A549 (cell line): ENCODE measurements at regions not wholly inside any gene's neighbourhood (a gene's known extent, or its start where the extent isn't known, plus 50 kb on each side); places are given as distances from the start of the nearest gene placed in this dataset.

Experiments used
- ATAC-seq, 2 experiments: fragments of 200-7000 bp in 1 of 2; fragments of >200 bp in 1 of 2; cut with Nextera tagmentation in 1 of 2; cut with Tn5 transposase in 1 of 2; 3 replicates each; pipeline versions ENCODE4 v1.8.0 to v1.9.1; 2018 to 2020; ENCODE audit warnings: mild to moderate bottlenecking in 1 of 2, moderate library complexity in 1 of 2
- CTCF ChIA-PET: fragments of 300-600 bp; sonication (Branson Sonifier 250); formaldehyde crosslinking; extraction: SDS; loops from one replicate; lab custom pipeline; 2021; ENCODE audit warnings: antibody characterized with exemption, inconsistent platforms; lab: Yijun Ruan, JAX
- POLR2A ChIA-PET: fragments of 350-600 bp; formaldehyde crosslinking; extraction: SDS; loops from one replicate; lab custom pipeline; 2021; ENCODE audit warnings: antibody characterized with exemption, inconsistent platforms; lab: Yijun Ruan, JAX
- DNase-seq, 2 experiments: peaks; one replicate each; pipeline versions ENCODE4 v3.0.0 to v3.0.0-alpha.2; 2011 to 2016; ENCODE audit warnings: low read depth in 1 of 2, low spot score in 1 of 2
- FAIRE-seq: peaks from 2 replicates; lab custom pipeline; 2011; peaks lifted over from hg19 to GRCh38; lab: Jason Lieb, UNC
- H3K27ac ChIP-seq, 2 experiments: fragments of >200 bp; sonication (Bioruptor Twin); formaldehyde crosslinking; 3 replicates each; pipeline ENCODE4 v1.5.1; 2016 to 2017
- H3K4me1 ChIP-seq: fragments of >200 bp; sonication (Bioruptor Twin); formaldehyde crosslinking; 3 replicates; pipeline ENCODE4 v1.6.1; 2016
- H3K4me2 ChIP-seq: fragments of >200 bp; sonication (Bioruptor Twin); formaldehyde crosslinking; 3 replicates; pipeline ENCODE4 v1.6.1; 2016
- H3K4me3 ChIP-seq: fragments of >200 bp; sonication (Bioruptor Twin); formaldehyde crosslinking; 3 replicates; pipeline ENCODE4 v1.5.1; 2016
- H3K9me3 ChIP-seq: fragments of >200 bp; sonication (Bioruptor Twin); formaldehyde crosslinking; 3 replicates; pipeline ENCODE4 v1.6.1; 2016
- ATOH8 ChIP-seq: fragments of 250-450 bp; sonication (Bioruptor Pico); IDR thresholded peaks from 2 replicates; pipeline ENCODE4 v1.5.0; 2020; ENCODE audit warnings: low read depth, mild to moderate bottlenecking, moderate library complexity
- CBX2 ChIP-seq: fragments of 200-600 bp; sonication (generic); IDR thresholded peaks from 2 replicates; pipeline ENCODE4 v1.6.1; 2016; ENCODE audit warnings: low read depth, mild to moderate bottlenecking, borderline replicate concordance
- CBX8 ChIP-seq: fragments of 200-600 bp; sonication (generic); IDR thresholded peaks from 2 replicates; pipeline ENCODE4 v1.6.1; 2016
- CEBPB ChIP-seq, 2 experiments: fragments of >200 bp in 1 of 2; sonication (Bioruptor Twin) in 1 of 2; formaldehyde crosslinking in 1 of 2; IDR thresholded peaks; 2 replicates each; pipeline ENCODE4 v1.6.1; 2012 to 2016
- CTCF ChIP-seq: fragments of >200 bp; sonication (Bioruptor Twin); formaldehyde crosslinking; IDR thresholded peaks from 3 replicates; pipeline ENCODE4 v1.5.1; 2016
- ESRRA ChIP-seq: fragments of 150-350 bp; IDR thresholded peaks from 2 replicates; pipeline ENCODE4 v1.6.1; 2014; ENCODE audit warnings: mild to moderate bottlenecking, low read length, borderline replicate concordance
- FOSB ChIP-seq: fragments of 250-450 bp; sonication (Bioruptor Pico); IDR thresholded peaks from 2 replicates; pipeline ENCODE4 v1.5.0; 2020; ENCODE audit warnings: mild to moderate bottlenecking, moderate library complexity
- FOSL2 ChIP-seq, 2 experiments: fragments of 450-650 bp in 1 of 2; fragments of >200 bp in 1 of 2; sonication (Bioruptor Twin) in 1 of 2; formaldehyde crosslinking; IDR thresholded peaks; 2 replicates each; pipeline versions ENCODE4 v1.5.0 to v1.6.1; 2016 to 2020; ENCODE audit warnings: mild to moderate bottlenecking in 1 of 2, moderate library complexity in 1 of 2
- GATA3 ChIP-seq: IDR thresholded peaks from 2 replicates; pipeline ENCODE4 v1.6.1; 2012; ENCODE audit warnings: borderline replicate concordance
- HES2 ChIP-seq: fragments of >200 bp; sonication (Bioruptor Twin); formaldehyde crosslinking; IDR thresholded peaks from 2 replicates; pipeline ENCODE4 v1.6.1; 2016
- HMGXB4 ChIP-seq: fragments of 250-450 bp; sonication (Bioruptor Pico); IDR thresholded peaks from 2 replicates; pipeline ENCODE4 v1.5.0; 2021; ENCODE audit warnings: mild to moderate bottlenecking, moderate library complexity, borderline replicate concordance
- HOXB13 ChIP-seq: fragments of 250-450 bp; sonication (Bioruptor Pico); IDR thresholded peaks from 2 replicates; pipeline ENCODE4 v1.5.0; 2020; ENCODE audit warnings: low read depth, mild to moderate bottlenecking, moderate library complexity
- JUN ChIP-seq, 2 experiments: fragments of >200 bp; sonication (Bioruptor Twin); formaldehyde crosslinking; IDR thresholded peaks; 2 replicates in 1 of 2; 3 replicates in 1 of 2; pipeline ENCODE4 v1.6.1; 2016 to 2017
- KDM5A ChIP-seq: fragments of 200-600 bp; sonication (generic); IDR thresholded peaks from 2 replicates; pipeline ENCODE4 v1.6.1; 2016; ENCODE audit warnings: antibody characterized with exemption, mild to moderate bottlenecking
- MAZ ChIP-seq: fragments of 150-350 bp; IDR thresholded peaks from 2 replicates; pipeline ENCODE4 v1.6.1; 2014; ENCODE audit warnings: antibody characterized with exemption, low read depth, low read length, borderline replicate concordance
- NR3C1 ChIP-seq: fragments of >200 bp; sonication (Bioruptor Twin); formaldehyde crosslinking; IDR thresholded peaks from 3 replicates; pipeline ENCODE4 v1.6.1; 2017
- PHF8 ChIP-seq: fragments of 200-600 bp; sonication (generic); IDR thresholded peaks from 2 replicates; pipeline ENCODE4 v1.6.1; 2016; ENCODE audit warnings: low read depth, mild to moderate bottlenecking, antibody characterized with exemption, moderate library complexity, borderline replicate concordance
- POLR2AphosphoS2 ChIP-seq: conservative IDR thresholded peaks from 2 replicates; pipeline ENCODE4 v1.6.1; 2012; ENCODE audit warnings: low read length, improper control_type of control experiment, inconsistent platforms
- RARB ChIP-seq: fragments of 250-450 bp; sonication (Bioruptor Pico); IDR thresholded peaks from 2 replicates; pipeline ENCODE4 v1.8.0; 2021; ENCODE audit warnings: mild to moderate bottlenecking, moderate library complexity
- RCOR1 ChIP-seq: fragments of 150-350 bp; IDR thresholded peaks from 2 replicates; pipeline ENCODE4 v1.6.1; 2014; ENCODE audit warnings: antibody characterized with exemption, low read length, low read depth
- REST ChIP-seq: fragments of 200-600 bp; sonication (generic); IDR thresholded peaks from 2 replicates; pipeline ENCODE4 v1.6.1; 2016; ENCODE audit warnings: antibody characterized with exemption, mild to moderate bottlenecking, moderate library complexity
- RFX5 ChIP-seq: fragments of 450-650 bp; IDR thresholded peaks from 2 replicates; pipeline ENCODE4 v1.7.1; 2014; ENCODE audit warnings: antibody characterized with exemption, mild to moderate bottlenecking, moderate library complexity
- SREBF2 ChIP-seq: fragments of 450-650 bp; IDR thresholded peaks from 2 replicates; pipeline ENCODE4 v1.6.1; 2014; ENCODE audit warnings: mild to moderate bottlenecking, moderate library complexity
- TFCP2L1 ChIP-seq: fragments of 250-450 bp; sonication (Bioruptor Pico); IDR thresholded peaks from 2 replicates; pipeline ENCODE4 v1.5.0; 2021; ENCODE audit warnings: mild to moderate bottlenecking
- ZFP36 ChIP-seq: fragments of 450-650 bp; IDR thresholded peaks from 2 replicates; pipeline ENCODE4 v1.6.1; 2014; ENCODE audit warnings: borderline replicate concordance; ENCODE audit not compliant: partially characterized antibody
- ZSCAN20 ChIP-seq: fragments of 250-450 bp; sonication (Bioruptor Pico); IDR thresholded peaks from 2 replicates; pipeline ENCODE4 v1.8.0; 2022; ENCODE audit warnings: mild to moderate bottlenecking, moderate library complexity
- WGBS: methylation state at CpG from one replicate; pipeline ENCODE4 v1.1.6; 2017; ENCODE audit errors: missing lambda C conversion rate; 5-methylcytosine and 5-hydroxymethylcytosine counted together

- H3K27ac ChIP-seq: no peak overlapping the region
- no peak overlapping the region for H3K4me2 ChIP-seq
- H3K4me3 ChIP-seq: no peak overlapping the region
- no peaks in the 10 kb centered on the region for H3K4me1 ChIP-seq
- TF ChIP-seq HOXB13 (CRISPR knock-in tag) (no peak), CEBPB (IDR thresholded peaks at IDR 0.05) (no peak), TFCP2L1 (CRISPR knock-in tag) (no peak), ZFP36 (no peak), PHF8 (no peak), RARB (CRISPR knock-in tag) (no peak), NR3C1 (no peak), GATA3 (no peak), RFX5 (no peak), JUN (IDR thresholded peaks at IDR 0.05) (no peak), SREBF2 (no peak), HMGXB4 (CRISPR knock-in tag) (no peak), FOSB (no peak), POLR2AphosphoS2 (no peak)
- FAIRE-seq: no peak
- WGBS: 29% methylated on average over 1 of the region's 1 CpG
- no peak for DNase-seq
- H3K9me3 ChIP-seq: no peaks in the 10 kb centered on the region
- CTCF ChIA-PET: interaction anchor here (4.0 kb wide), 1 partner anchor 205 kb away, joined by 28 read pairs; no protein-coding TSS in a partner anchor
- no peak for ATAC-seq
- POLR2A ChIA-PET: no interaction called here
These were observed 116.0 kb downstream of the ELAPOR2 start for GRCh38 chr7:86943447-86943846.

GRCh38 chr7:86942995-86943394 is 116.5 kb downstream of the ELAPOR2 start:
- POLR2A ChIA-PET: no interaction called here
- no peak overlapping the region for H3K4me2 ChIP-seq

More at GRCh38 chr7:86942995-86943394, 116.5 kb downstream of the ELAPOR2 start:
- ATAC-seq: no peak
- no peak for DNase-seq
- 13% methylated on average over 2 of the region's 2 CpGs for WGBS
- Histone ChIP-seq H3K9me3 (no peaks in the 10 kb centered on the region), H3K4me1 (no peaks in the 10 kb centered on the region), H3K27ac (no peak overlapping the region), H3K4me3 (no peak overlapping the region)
- CTCF ChIA-PET: interaction anchor here (4.0 kb wide), 1 partner anchor 205 kb away, joined by 28 read pairs; no protein-coding TSS in a partner anchor
- FAIRE-seq: no peak
- no peak for TF ChIP-seq JUN (IDR thresholded peaks at IDR 0.05)
- TF ChIP-seq KDM5A: no peak
- TF ChIP-seq CTCF: no peak
- TF ChIP-seq MAZ: no peak
- TF ChIP-seq FOSL2 (IDR thresholded peaks at IDR 0.05): no peak
- TF ChIP-seq FOSL2 (CRISPR knock-in tag; IDR thresholded peaks at IDR 0.05): no peak
- no peak for TF ChIP-seq RCOR1
- no peak for TF ChIP-seq HES2
- no peak for TF ChIP-seq ATOH8 (CRISPR knock-in tag)
- TF ChIP-seq RFX5: no peak
- no peak for TF ChIP-seq ESRRA
- no peak for TF ChIP-seq REST
- TF ChIP-seq CBX8: no peak
- no peak for TF ChIP-seq CBX2
- TF ChIP-seq RARB (CRISPR knock-in tag): no peak
- TF ChIP-seq ZSCAN20: no peak
- no peak for TF ChIP-seq ZFP36
